ENCODE measurements at regions not wholly inside any gene's neighbourhood (a gene's known extent, or its start where the extent isn't known, plus 50 kb on each side); places are given as distances from the start of the nearest gene placed in this dataset.

- FAIRE-seq: no peak
- DNase-seq (ENCODE audit: low spot score): no peak
Observed at GRCh38 chr12:105740369-105740768, 398.4 kb downstream of the NUAK1 start.

- DNase-seq (ENCODE audit: low spot score) (no peak), FAIRE-seq (no peak)
Observed at GRCh38 chr12:105740970-105741725, 397.6 kb downstream of the NUAK1 start.

DNA sequence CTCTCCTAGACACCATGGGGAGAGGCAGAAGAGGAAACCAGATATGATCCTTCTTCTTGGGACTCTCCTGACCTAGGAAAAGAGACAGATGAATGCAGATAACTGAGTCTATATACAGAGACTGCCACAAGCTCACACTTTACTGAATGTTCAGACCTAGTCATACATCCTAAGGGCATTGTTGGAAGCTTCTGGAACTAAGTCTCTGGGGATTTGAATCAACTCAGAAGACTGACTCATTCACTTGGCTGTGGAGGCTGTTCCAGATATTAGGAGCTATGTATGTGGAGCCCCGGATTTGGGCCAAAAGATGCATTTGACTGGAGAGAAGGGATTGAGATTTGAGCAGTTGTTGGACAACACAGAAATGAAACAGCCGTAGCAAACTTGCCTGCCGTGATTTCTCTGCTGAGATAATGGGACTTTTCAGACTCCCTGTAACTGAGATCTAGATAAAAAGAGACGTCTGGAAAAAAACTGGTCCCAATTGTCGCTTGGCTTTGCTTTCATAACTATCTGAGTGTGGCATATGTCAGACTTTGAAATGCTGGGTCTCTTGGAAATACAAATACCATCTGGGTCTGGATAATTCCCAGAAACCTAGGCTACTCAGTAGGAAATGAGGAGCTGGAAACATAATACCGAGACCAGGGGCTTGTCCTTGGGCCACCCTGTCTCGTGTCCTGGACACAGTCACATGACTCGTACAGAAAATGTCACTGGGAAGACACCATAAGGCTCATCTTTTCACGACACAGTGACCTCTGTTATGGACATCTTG is 396.8 kb downstream of the NUAK1 start:
- FAIRE-seq: no peak
- no peak for DNase-seq (ENCODE audit: low spot score)

DNA sequence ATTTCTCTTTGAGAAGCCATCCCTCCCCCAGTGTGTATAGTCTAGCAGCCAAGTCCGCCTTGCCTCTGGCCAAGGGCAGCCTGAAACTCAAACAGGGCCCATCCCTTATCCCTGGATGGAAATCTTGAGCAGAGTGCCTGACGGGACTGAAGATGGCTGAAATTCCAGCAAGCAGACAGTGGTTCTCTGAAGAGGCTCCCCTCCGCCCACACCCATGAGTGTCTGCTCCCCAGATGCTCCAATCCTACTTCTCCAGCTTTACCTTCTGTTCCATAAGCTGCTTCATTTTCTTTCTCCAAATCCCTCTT is 396.2 kb downstream of the NUAK1 start:
- DNase-seq (ENCODE audit: low spot score): no peak
- no peak for FAIRE-seq

DNA sequence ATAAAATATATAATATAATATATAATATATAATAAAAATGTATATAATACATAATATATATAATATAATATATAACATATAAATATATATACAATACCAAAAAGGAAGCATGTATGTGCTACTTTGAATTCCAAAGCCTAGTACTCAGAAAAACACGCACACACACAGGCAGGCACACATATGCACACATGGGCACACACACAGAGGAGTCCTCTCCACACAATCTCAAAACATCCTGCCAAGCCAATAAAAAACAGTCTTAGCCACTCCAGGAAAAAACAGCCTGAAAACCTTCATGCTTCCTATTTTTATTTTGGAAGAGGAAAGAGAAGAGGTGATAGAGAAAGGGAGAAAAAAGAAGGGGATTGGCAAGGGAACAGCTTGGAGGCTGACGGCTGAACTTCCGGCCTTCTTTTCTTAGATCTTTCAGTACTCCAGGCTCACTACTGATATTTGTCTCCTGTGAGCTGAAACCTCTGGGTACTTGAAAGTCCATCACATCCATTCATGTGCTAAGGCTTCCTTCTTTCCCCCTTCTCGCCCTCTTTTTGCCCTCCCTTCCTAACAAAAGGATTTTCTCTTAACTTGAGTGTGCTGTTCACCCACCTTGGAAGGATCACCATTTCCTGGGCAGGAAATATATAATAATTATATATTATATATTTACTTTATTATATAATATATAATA is 394.2 kb downstream of the NUAK1 start:
- no peak for DNase-seq (ENCODE audit: low spot score)
- FAIRE-seq: no peak

GRCh38 chr12:105745811-105746210 is 392.9 kb downstream of the NUAK1 start:
- DNase-seq (ENCODE audit: low spot score) (no peak), FAIRE-seq (no peak)

DNA sequence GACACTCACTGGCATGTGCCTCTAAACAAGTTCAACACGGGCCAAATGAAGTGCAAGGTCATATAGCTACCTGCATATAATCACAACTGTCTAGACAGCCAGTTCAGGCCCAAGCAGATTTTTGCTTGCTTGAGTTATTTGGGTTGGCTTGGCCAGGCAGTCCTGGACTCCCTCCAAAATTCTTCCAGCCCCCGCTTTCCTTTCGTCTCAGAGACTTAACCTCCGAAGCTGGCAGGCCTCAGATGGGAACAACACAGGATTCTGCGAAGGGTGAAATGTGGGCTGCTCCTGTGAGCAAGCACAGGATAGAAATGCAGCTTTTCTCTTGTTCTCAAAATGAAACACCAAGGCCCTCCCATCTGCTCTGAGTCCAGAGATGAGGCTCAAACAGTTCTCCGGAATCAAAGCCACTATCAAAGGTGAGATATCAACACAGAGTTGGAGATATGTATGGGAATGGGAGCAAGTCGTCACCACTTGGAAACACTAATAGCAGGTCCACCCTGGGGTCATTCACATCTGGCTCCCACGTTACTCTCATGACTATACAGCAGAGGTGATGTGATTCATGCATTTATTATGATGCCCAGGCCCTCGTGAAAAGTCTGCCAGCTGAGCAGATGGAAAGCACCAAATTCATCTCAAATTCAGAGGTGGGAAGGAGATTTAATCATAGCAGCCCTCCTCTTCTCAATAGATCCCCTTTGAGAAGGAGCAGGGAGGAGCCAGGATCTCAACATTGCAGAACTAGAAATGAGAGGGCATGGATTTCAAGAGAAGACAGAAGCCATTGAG is 389.8 kb downstream of the NUAK1 start:
- FAIRE-seq: no peak
- DNase-seq (ENCODE audit: low spot score): no peak

DNA sequence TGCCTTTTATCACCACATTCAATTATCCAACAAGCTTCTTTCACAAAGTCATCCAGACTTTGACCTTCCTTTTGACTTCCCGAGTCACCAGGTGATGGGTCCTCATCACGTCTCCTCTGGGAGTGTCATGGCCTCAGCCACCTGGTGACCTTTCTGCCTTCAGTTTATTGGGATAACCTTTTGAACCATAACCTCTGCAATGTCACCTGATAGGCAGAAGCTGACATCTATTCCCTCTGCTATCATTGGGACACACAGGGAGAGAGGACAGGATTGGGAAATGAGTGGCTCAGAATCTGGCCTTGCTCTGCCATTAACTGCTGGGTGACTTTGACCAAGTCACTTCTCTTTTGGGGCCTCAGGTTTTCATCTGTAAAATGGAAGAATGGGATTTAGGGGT is 388.7 kb downstream of the NUAK1 start:
- FAIRE-seq (no peak), DNase-seq (ENCODE audit: low spot score) (no peak)

GRCh38 chr12:105754313-105754712 is 384.4 kb downstream of the NUAK1 start:
- FAIRE-seq: no peak
- DNase-seq (ENCODE audit: low spot score): no peak

DNA sequence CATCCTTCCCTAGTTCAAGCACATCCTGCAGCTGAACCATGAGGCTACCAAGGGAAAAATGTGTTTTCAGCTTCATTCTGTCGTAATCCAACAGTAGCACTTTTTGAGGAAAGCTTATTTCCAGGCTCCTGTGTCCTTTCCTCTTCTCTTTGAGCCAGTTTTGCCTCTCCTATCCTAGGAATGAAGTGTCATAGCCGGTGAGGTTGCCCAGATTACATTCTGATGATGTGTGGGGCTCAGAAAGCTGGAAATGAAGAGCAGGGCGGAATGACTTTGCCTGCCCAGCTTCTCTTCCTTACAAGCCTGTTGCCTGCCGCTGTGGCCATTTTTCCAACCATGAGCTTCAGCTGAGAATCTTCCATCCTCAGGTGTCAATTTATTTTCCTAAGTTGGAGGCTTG is 381.8 kb downstream of the NUAK1 start:
- FAIRE-seq (no peak), DNase-seq (ENCODE audit: low spot score) (no peak)

DNA sequence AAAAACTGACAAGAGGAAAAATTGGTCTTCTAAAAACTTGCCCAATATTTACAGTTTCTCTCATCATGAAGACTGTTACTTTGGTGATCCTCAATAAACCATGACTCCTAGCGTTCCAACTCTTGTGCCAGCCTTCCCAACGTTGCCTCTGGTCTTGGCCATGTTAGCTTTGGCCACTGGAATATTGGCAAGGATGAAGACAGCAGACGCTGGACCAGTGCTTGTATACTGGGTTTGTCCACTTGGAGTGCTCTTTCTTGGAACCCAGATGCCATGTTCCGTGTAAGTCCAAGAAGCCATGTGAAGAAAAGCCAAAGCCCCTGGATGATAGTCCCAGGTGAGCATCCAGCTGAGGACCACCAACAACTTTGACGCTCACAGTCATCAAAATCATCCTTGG is 379.6 kb downstream of the NUAK1 start:
- FAIRE-seq (no peak), DNase-seq (ENCODE audit: low spot score) (no peak)

- no peak for DNase-seq (ENCODE audit: low spot score)
Observed at GRCh38 chr12:105761075-105761474, 377.7 kb downstream of the NUAK1 start.

DNA sequence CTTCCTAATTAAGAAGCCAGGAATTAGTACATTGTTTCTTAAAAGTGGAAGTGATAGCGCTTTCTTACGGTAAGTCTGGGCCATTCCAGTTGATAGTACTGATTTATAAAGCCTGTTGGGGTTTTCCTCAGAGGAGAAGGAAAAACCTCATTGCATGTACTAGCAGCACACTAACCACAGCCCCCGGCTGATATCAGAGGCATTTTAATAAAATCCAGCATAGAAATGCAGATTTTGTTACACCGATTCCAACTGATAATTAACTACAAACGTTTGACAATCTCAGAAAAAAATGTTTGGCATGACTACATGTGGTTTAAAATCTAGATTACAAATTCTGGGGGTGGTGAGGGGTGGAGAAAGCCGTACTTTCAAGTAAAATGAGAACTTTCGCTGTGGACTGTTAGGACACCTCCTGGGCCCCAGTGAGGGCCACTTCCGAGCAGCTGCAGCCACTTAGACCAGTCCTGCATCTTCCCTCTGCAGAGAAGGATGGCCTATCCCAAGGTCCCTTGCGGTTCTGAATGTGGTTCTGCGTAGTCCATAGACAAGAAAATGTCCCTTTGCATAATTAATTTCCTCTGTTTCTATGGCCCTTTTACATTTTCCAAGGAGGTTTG is 374.4 kb downstream of the NUAK1 start:
- FAIRE-seq: no peak
- no peak for DNase-seq (ENCODE audit: low spot score)

More at GRCh38 chr12:105761075-105761474, 377.7 kb downstream of the NUAK1 start:
- FAIRE-seq: no peak

- no peak for FAIRE-seq
- DNase-seq (ENCODE audit: low spot score): no peak
Observed at GRCh38 chr12:105765053-105766014, 373.4 kb downstream of the NUAK1 start.

GRCh38 chr12:105766029-105766428 is 372.7 kb downstream of the NUAK1 start:
- no peak for DNase-seq (ENCODE audit: low spot score)
- FAIRE-seq: no peak

- FAIRE-seq (no peak), DNase-seq (ENCODE audit: low spot score) (no peak)
Observed at GRCh38 chr12:105769486-105769885, 369.3 kb downstream of the NUAK1 start.

- FAIRE-seq (no peak), DNase-seq (ENCODE audit: low spot score) (no peak)
Observed at GRCh38 chr12:105773471-105773870, 365.3 kb downstream of the NUAK1 start.

GRCh38 chr12:105774037-105774436 is 364.7 kb downstream of the NUAK1 start:
- FAIRE-seq (no peak), DNase-seq (ENCODE audit: low spot score) (no peak)

GRCh38 chr12:105775343-105775742 is 363.4 kb downstream of the NUAK1 start:
- no peak for FAIRE-seq
- DNase-seq (ENCODE audit: low spot score): peak; percentile 42

Measured in RCC 7860 (cell line).